K562 (cell line): ENCODE measurements at regions not wholly inside any gene's neighbourhood (a gene's known extent, or its start where the extent isn't known, plus 50 kb on each side); places are given as distances from the start of the nearest gene placed in this dataset.
"Not testable (repeated sequence)": the region's sequence is repeated elsewhere in the genome, so short reads cannot be mapped to it uniquely, and the experiment has no call there.

Experiments used
- ATAC-seq: fragments of 200-7000 bp; cut with Tn5 transposase; 3 replicates; pipeline ENCODE4 v1.9.1; 2020; ENCODE audit warnings: moderate library complexity
- BruUV-seq: library from RNA; stranded (reverse); fragments of 400-500 nt; replicated peaks from 2 replicates; lab custom pipeline; 2021; lab: Mats Ljungman, UMichigan
- CTCF ChIA-PET: fragments of 300-600 bp; formaldehyde crosslinking; extraction: SDS; loops from one replicate; lab custom pipeline; 2021; ENCODE audit warnings: low intra/inter-chr PET ratio; lab: Yijun Ruan, JAX
- POLR2A ChIA-PET: fragments of 300-600, 350-650 bp; sonication (Branson Sonifier 250); formaldehyde crosslinking; extraction: SDS; loops from one replicate; lab custom pipeline; 2021; ENCODE audit warnings: antibody characterized with exemption, inconsistent platforms; lab: Yijun Ruan, JAX
- DNase-seq, 4 experiments: peaks; one replicate each; pipeline versions ENCODE4 v3.0.0 to v3.0.0-alpha.2; 2011 to 2018; ENCODE audit warnings: low spot score in 3 of 4, mixed read lengths in 3 of 4; ENCODE audit errors: extremely low read depth in 1 of 4
- FAIRE-seq: peaks from 2 replicates; lab custom pipeline; 2011; peaks lifted over from hg19 to GRCh38; lab: Jason Lieb, UNC
- H2AFZ ChIP-seq: 2 replicates; pipeline ENCODE4 v1.6.0; 2011; ENCODE audit warnings: low read depth, low read length, control low read depth, inconsistent platforms
- H3K27ac ChIP-seq: fragments of 200-600 bp; 3 replicates; pipeline ENCODE4 v1.8.0; 2011; ENCODE audit warnings: low read depth, mild to moderate bottlenecking, control low read depth, inconsistent platforms, low read length, moderate library complexity, mixed read lengths; ENCODE audit errors: extremely low read depth
- H3K27me3 ChIP-seq, 2 experiments: fragments of 300-600 bp in 1 of 2; 2 replicates in 1 of 2; 3 replicates in 1 of 2; pipeline versions ENCODE4 v1.6.0 to v1.8.0; 2011; ENCODE audit warnings: inconsistent platforms in 2 of 2, low read length in 2 of 2, mild to moderate bottlenecking in 1 of 2, mixed read lengths in 1 of 2, moderate library complexity in 1 of 2; ENCODE audit not compliant: control insufficient read depth in 2 of 2, insufficient read depth in 2 of 2
- H3K36me3 ChIP-seq: fragments of 300-600 bp; 3 replicates; pipeline ENCODE4 v1.8.0; 2011; ENCODE audit warnings: mild to moderate bottlenecking, low read length, inconsistent platforms; ENCODE audit not compliant: control insufficient read depth, insufficient read depth
- H3K4me1 ChIP-seq, 2 experiments: fragments of 200-600 bp in 1 of 2; replicated peaks in 1 of 2; 2 replicates in 1 of 2; 3 replicates in 1 of 2; pipeline versions ENCODE4 v1.5.1 to v1.8.0; 2011; ENCODE audit warnings: inconsistent platforms in 2 of 2, low read length in 2 of 2, mild to moderate bottlenecking in 1 of 2, mixed read lengths in 1 of 2, moderate library complexity in 1 of 2; ENCODE audit not compliant: control insufficient read depth in 2 of 2, insufficient read depth in 2 of 2
- H3K4me2 ChIP-seq: 2 replicates; pipeline ENCODE4 v1.6.1; 2011; ENCODE audit warnings: low read length, control low read depth, inconsistent platforms, mixed read lengths; ENCODE audit not compliant: insufficient read depth
- H3K4me3 ChIP-seq: fragments of 200-600 bp; sonication (generic), shearing (Covaris generic); 2 replicates; pipeline ENCODE4 v1.5.1; 2016; ENCODE audit warnings: control low read depth, inconsistent platforms
- H3K79me2 ChIP-seq: fragments of 200-600 bp; 3 replicates; pipeline ENCODE4 v1.8.0; 2011; ENCODE audit warnings: low read length, inconsistent platforms; ENCODE audit not compliant: control insufficient read depth, insufficient read depth
- H3K9ac ChIP-seq, 2 experiments: 2 replicates each; pipeline versions ENCODE4 v1.6.0 to v1.6.1; 2011; ENCODE audit warnings: low read depth in 2 of 2, low read length in 2 of 2, control low read depth in 1 of 2, inconsistent platforms in 1 of 2, mild to moderate bottlenecking in 1 of 2, mixed read lengths in 1 of 2; ENCODE audit not compliant: insufficient read depth in 1 of 2
- H3K9me1 ChIP-seq: one replicate; pipeline ENCODE4 v1.6.0; 2011; ENCODE audit warnings: inconsistent platforms, mild to moderate bottlenecking, low read length, moderate library complexity; ENCODE audit not compliant: control insufficient read depth, insufficient read depth
- H3K9me3 ChIP-seq: replicated peaks from 2 replicates; pipeline ENCODE4 v1.5.1; 2011; ENCODE audit warnings: low read depth, low read length, inconsistent platforms; ENCODE audit not compliant: control insufficient read depth, insufficient read depth
- H4K20me1 ChIP-seq: replicated peaks from 2 replicates; pipeline ENCODE4 v1.6.1; 2011; ENCODE audit warnings: low read length, inconsistent platforms, mixed read lengths; ENCODE audit not compliant: control insufficient read depth, insufficient read depth
- CBX3 ChIP-seq, 2 experiments: IDR thresholded peaks; 1 replicate in 1 of 2; 2 replicates in 1 of 2; pipeline ENCODE4 v1.6.1; 2012; ENCODE audit warnings: inconsistent platforms in 2 of 2, low read length in 2 of 2, borderline replicate concordance in 1 of 2, control low read depth in 1 of 2
- SREBF1 ChIP-seq: fragments of 150-350 bp; IDR thresholded peaks from 2 replicates; pipeline ENCODE4 v1.6.1; 2014; ENCODE audit warnings: antibody characterized with exemption, low read depth, low read length, borderline replicate concordance
- SUPT5H ChIP-seq: fragments of 450-650 bp; IDR thresholded peaks from 2 replicates; pipeline ENCODE4 v1.6.1; 2016
- ZMIZ1 ChIP-seq, 2 experiments: fragments of 150-350 bp in 1 of 2; IDR thresholded peaks; 2 replicates each; pipeline ENCODE4 v1.6.1; 2012 to 2016; ENCODE audit warnings: low read depth in 2 of 2, low read length in 2 of 2, mild to moderate bottlenecking in 1 of 2, moderate library complexity in 1 of 2
- ZNF431 ChIP-seq: sonication (generic); formaldehyde crosslinking; IDR thresholded peaks from 2 replicates; pipeline ENCODE4 v1.8.0; 2022; ENCODE audit warnings: mild to moderate bottlenecking, missing genetic modification reagents
- ZSCAN32 ChIP-seq: fragments of 450-650 bp; formaldehyde crosslinking; IDR thresholded peaks from 2 replicates; pipeline ENCODE4 v1.4.0; 2020; ENCODE audit warnings: mild to moderate bottlenecking, moderate library complexity
- whole genome bisulfite sequencing: fragments of 100-300 bp; shearing (Covaris generic); methylation state at CpG from one replicate; pipeline ENCODE4 v1.1.6; 2016; ENCODE audit warnings: low coverage, mixed read lengths; ENCODE audit not compliant: insufficient coverage; ENCODE audit errors: missing lambda C conversion rate; 5-methylcytosine and 5-hydroxymethylcytosine counted together
- in situ Hi-C: fragments of 300-500 bp; cut with MboI; formaldehyde crosslinking; loops from 4 replicates; pipeline ENCODE4 v1.15.0; 2018; ENCODE audit warnings: inconsistent platforms, mixed read lengths
- intact Hi-C: fragments of 100-400 bp; cut with micrococcal nuclease; formaldehyde crosslinking; loops from 2 replicates; pipeline ENCODE4 v1.14.2; 2022
- TF ChIP-seq, protein P1 (sequence below): fragments of 150-350 bp; IDR thresholded peaks from 2 replicates; pipeline ENCODE4 v1.6.1; 2014; ENCODE audit warnings: low read depth, mild to moderate bottlenecking, low read length, borderline replicate concordance

DNA sequence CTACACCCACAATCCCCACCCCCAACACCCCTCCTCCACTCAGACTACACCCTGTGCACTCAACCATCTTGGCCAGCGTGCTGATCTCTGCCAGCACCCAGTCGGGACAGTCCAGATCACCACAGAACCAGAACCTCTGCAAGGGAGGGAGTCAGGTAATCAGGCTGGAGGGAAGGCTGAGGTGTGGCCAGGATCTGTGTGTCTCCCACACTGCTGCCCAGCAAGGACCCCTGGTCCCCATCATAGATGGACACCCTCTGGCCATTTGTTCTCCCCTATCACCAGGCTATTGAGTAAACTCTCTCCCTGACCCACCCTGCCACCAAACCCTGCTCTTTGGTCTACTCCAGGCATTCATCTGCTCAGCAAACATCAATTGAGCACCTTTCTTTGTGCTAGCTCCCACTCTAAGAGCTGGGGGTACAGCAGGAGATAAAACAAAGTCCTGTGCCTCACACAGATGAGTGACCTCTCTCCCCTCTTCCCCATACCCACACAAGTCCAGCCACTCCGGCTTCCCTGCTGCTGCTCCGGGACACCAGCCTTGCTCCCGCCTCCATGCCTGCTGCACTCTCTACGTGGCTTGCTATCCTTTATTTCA is 134.8 kb downstream of the TBC1D2B start (continued):
- no peak for TF ChIP-seq ZMIZ1 (IDR thresholded peaks at IDR 0.05; ENCODE audit: low read depth in 2 of 2, low read length in 2 of 2)
- no peak for TF ChIP-seq ZNF431
- TF ChIP-seq CBX3 (IDR thresholded peaks at IDR 0.05; ENCODE audit: borderline replicate concordance in 1 of 2, low read length in 2 of 2) = no peak
- TF ChIP-seq SREBF1 = no peak
- TF ChIP-seq, protein P1, sequence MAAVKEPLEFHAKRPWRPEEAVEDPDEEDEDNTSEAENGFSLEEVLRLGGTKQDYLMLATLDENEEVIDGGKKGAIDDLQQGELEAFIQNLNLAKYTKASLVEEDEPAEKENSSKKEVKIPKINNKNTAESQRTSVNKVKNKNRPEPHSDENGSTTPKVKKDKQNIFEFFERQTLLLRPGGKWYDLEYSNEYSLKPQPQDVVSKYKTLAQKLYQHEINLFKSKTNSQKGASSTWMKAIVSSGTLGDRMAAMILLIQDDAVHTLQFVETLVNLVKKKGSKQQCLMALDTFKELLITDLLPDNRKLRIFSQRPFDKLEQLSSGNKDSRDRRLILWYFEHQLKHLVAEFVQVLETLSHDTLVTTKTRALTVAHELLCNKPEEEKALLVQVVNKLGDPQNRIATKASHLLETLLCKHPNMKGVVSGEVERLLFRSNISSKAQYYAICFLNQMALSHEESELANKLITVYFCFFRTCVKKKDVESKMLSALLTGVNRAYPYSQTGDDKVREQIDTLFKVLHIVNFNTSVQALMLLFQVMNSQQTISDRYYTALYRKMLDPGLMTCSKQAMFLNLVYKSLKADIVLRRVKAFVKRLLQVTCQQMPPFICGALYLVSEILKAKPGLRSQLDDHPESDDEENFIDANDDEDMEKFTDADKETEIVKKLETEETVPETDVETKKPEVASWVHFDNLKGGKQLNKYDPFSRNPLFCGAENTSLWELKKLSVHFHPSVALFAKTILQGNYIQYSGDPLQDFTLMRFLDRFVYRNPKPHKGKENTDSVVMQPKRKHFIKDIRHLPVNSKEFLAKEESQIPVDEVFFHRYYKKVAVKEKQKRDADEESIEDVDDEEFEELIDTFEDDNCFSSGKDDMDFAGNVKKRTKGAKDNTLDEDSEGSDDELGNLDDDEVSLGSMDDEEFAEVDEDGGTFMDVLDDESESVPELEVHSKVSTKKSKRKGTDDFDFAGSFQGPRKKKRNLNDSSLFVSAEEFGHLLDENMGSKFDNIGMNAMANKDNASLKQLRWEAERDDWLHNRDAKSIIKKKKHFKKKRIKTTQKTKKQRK = no peak
- TF ChIP-seq ZSCAN32 = no peak
- TF ChIP-seq SUPT5H = no peak

- H3K27me3 ChIP-seq, in situ Hi-C loops, H3K36me3 ChIP-seq, intact Hi-C loops, H3K4me2 ChIP-seq, H3K4me3 ChIP-seq, H4K20me1 ChIP-seq, POLR2A ChIA-PET, CTCF ChIA-PET, BruUV-seq, H3K79me2 ChIP-seq, H3K27ac ChIP-seq, H3K9ac ChIP-seq, DNase-seq, H3K9me1 ChIP-seq, FAIRE-seq, H2AFZ ChIP-seq, H3K9me3 ChIP-seq, ATAC-seq: not testable (repeated sequence)
- peaks cover 0 to 12% of the 10 kb centered on the region in 2 experiments; a peak in 3 of 5 replicates for H3K4me1 ChIP-seq
- 42% methylated on average over 5 of the region's 25 CpGs for WGBS
These were observed 136.3 kb downstream of the TBC1D2B start for GRCh38 chr15:77941090-77941827.
